Common myeloid progenitor, CD34-positive (primary cell): ENCODE measurements at regions not wholly inside any gene's neighbourhood (a gene's known extent, or its start where the extent isn't known, plus 50 kb on each side); places are given as distances from the start of the nearest gene placed in this dataset.

ENCODE experiments used
- CTCF ChIA-PET: fragments of 350-600 bp; sonication (Branson Sonifier 250); formaldehyde crosslinking; loops from one replicate; lab custom pipeline; 2021; ENCODE audit warnings: antibody characterized with exemption; lab: Charles Lee
- POLR2A ChIA-PET: fragments of 350-600 bp; sonication (Branson Sonifier 250); formaldehyde crosslinking; loops from one replicate; lab custom pipeline; 2021; ENCODE audit warnings: antibody characterized with exemption; lab: Charles Lee
- DNase-seq, 3 donors: peaks; one replicate each; pipeline versions ENCODE4 v3.0.0 to v3.0.0-alpha.2; 2013
- H3K27ac ChIP-seq, 2 experiments: 1 replicate in 1 of 2; 2 replicates in 1 of 2; pipeline ENCODE4 v1.7.0; 2013; ENCODE audit warnings: inconsistent platforms in 2 of 2, low read length in 2 of 2, mild to moderate bottlenecking in 2 of 2, low read depth in 1 of 2, moderate library complexity in 1 of 2; ENCODE audit not compliant: severe bottlenecking in 2 of 2, insufficient read depth in 1 of 2, poor library complexity in 1 of 2
- H3K27me3 ChIP-seq, 5 experiments: replicated peaks in 2 of 5; 1 replicate in 3 of 5; 2 replicates in 2 of 5; pipeline versions ENCODE4 v1.6.1 to v1.7.0; 2013; ENCODE audit warnings: low read length in 4 of 5, mild to moderate bottlenecking in 2 of 5, moderate library complexity in 2 of 5, inconsistent platforms in 1 of 5; ENCODE audit not compliant: insufficient read depth in 5 of 5, control insufficient read depth in 4 of 5
- H3K36me3 ChIP-seq, 4 experiments: 1 replicate in 2 of 4; 2 replicates in 2 of 4; pipeline versions ENCODE4 v1.6.1 to v1.7.0; 2013; ENCODE audit warnings: low read length in 3 of 4, control low read depth in 1 of 4, mild to moderate bottlenecking in 1 of 4; ENCODE audit not compliant: control insufficient read depth in 4 of 4, insufficient read depth in 4 of 4
- H3K4me1 ChIP-seq, 4 experiments: 1 replicate in 3 of 4; 2 replicates in 1 of 4; pipeline versions ENCODE4 v1.6.1 to v1.7.1; 2013; ENCODE audit warnings: low read length in 3 of 4, mild to moderate bottlenecking in 3 of 4, control low read depth in 1 of 4, inconsistent platforms in 1 of 4, moderate library complexity in 1 of 4; ENCODE audit not compliant: control insufficient read depth in 4 of 4, insufficient read depth in 4 of 4; ENCODE audit errors: control extremely low read depth in 1 of 4
- H3K4me3 ChIP-seq, 7 experiments: 1 replicate in 4 of 7; 2 replicates in 3 of 7; pipeline versions ENCODE4 v1.5.1 to v1.7.0; 2013; ENCODE audit warnings: mild to moderate bottlenecking in 7 of 7, low read length in 6 of 7, moderate library complexity in 6 of 7, inconsistent platforms in 2 of 7, low read depth in 2 of 7, control low read depth in 1 of 7; ENCODE audit not compliant: insufficient read depth in 4 of 7, control insufficient read depth in 1 of 7; ENCODE audit errors: extremely low read depth in 1 of 7
- H3K9me3 ChIP-seq, 5 experiments: 1 replicate in 4 of 5; 2 replicates in 1 of 5; pipeline versions ENCODE4 v1.6.1 to v1.7.1; 2013; ENCODE audit warnings: low read length in 4 of 5, mild to moderate bottlenecking in 2 of 5, inconsistent platforms in 1 of 5, low read depth in 1 of 5, moderate library complexity in 1 of 5; ENCODE audit not compliant: control insufficient read depth in 4 of 5, insufficient read depth in 2 of 5; ENCODE audit errors: control extremely low read depth in 1 of 5
- WGBS: methylation state at CpG from one replicate; pipeline ENCODE4 v1.1.5; 2013; ENCODE audit not compliant: insufficient coverage; 5-methylcytosine and 5-hydroxymethylcytosine counted together

DNA sequence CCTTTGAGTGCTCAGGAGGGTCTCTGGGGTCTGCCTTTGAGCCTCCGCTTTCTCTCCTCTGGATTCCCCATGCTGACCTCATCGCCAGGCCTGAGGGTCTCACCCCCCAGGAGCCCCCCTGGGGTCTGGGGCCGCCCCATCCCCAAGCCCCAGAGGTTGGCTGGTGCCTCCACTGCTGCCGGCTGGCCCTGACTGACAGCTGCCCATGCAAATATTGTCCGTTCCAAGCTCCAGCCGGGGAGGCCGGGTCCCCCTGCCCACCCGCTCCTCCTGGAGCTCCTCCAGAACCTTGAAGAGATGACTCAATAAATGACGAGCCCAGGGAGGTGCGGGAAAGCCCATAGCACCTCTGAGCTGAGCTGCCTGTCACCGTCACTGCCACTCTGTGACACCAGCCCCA, 173.8 kb downstream of the RBFOX3 start:
- H3K27me3 ChIP-seq, result peaks cover 0 to 46% (median 3%) of the 10 kb centered on the region in 5 experiments
- POLR2A ChIA-PET, result no interaction called here
- no peak overlapping the region for H3K27ac ChIP-seq
- no peak overlapping the region for H3K4me3 ChIP-seq
- DNase-seq, result no peak
- CTCF ChIA-PET, result no interaction called here
- WGBS, result 90% methylated on average over 11 of the region's 11 CpGs
- no peaks in the 10 kb centered on the region for H3K36me3 ChIP-seq
- no peaks in the 10 kb centered on the region for H3K4me1 ChIP-seq
- no peaks in the 10 kb centered on the region for H3K9me3 ChIP-seq

DNA sequence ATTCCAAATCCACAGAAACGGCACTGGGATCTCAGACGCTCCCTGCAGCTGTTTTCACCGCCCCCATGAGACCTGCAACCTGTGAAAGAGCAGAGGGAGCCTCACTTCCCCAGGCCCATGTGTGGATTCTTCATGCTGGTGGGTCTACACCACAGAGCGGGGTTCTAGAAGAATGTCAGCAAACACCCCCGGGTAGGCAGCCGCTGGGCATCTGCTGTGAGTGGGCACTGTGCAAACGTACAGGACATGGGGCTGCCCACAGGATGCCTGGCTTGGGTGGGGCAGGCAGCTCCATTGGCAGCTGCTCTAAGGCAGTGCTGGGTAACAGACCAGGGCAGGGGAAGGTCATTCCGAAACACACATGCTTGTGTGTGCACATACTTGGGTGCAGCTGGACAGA, 174.9 kb downstream of the RBFOX3 start:
- CTCF ChIA-PET, result no interaction called here
- H3K27me3 ChIP-seq, result peaks cover 0 to 49% (median 3%) of the 10 kb centered on the region in 5 experiments
- H3K4me3 ChIP-seq, result no peak overlapping the region
- POLR2A ChIA-PET, result no interaction called here
- no peaks in the 10 kb centered on the region for H3K9me3 ChIP-seq
- no peak overlapping the region for H3K27ac ChIP-seq
- no peaks in the 10 kb centered on the region for H3K4me1 ChIP-seq
- no peaks in the 10 kb centered on the region for H3K36me3 ChIP-seq
- WGBS, result 87% methylated on average over 7 of the region's 8 CpGs
- no peak for DNase-seq

DNA sequence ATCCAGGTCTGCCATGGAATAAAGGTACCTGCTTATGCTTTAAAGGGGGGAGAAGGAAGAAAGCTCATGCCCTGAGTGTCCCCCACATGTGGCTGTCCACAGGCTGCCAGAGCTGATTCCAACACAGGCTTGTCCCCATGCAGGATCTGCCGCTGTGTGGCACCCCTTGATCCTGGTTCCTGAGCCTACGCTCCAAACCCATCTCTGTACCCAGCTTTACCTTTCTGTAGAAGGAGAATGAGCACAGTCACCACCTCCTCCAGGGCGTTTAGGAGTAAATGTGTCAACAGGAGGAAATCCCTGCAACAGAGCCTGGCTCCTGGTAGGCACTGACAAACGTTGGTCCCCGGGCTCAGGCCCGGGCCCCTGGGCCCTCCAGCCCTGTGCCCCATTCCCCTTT, 175.6 kb downstream of the RBFOX3 start:
- Histone ChIP-seq H3K36me3 (no peaks in the 10 kb centered on the region), H3K27ac (no peak overlapping the region), H3K9me3 (no peaks in the 10 kb centered on the region), H3K4me1 (no peaks in the 10 kb centered on the region), H3K27me3 (peaks cover 0 to 52% (median 3%) of the 10 kb centered on the region in 5 experiments), H3K4me3 (no peak overlapping the region)
- no peak for DNase-seq
- ChIA-PET POLR2A (no interaction called here), CTCF (no interaction called here)
- 75% methylated on average over 4 of the region's 6 CpGs for WGBS

DNA sequence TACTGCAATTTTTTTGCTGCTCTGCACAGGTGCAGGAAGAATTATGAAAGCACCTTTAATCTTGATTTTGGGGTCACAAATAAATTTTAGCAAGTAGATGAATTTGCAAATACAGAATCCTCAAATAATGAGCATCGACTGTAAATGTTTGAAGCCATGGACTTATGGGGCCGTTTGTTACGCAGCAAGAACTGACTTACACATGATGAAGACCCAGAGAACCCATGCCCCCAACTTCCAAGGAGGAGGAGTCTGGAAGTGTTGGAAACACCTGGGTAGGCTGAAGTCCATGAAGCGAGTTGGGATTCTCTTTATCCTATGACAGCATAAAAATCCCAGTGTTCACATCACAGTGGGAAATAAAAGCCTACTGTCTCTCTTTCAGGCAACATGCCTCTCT, 176.6 kb downstream of the RBFOX3 start:
- Histone ChIP-seq H3K27me3 (peaks cover 0 to 49% (median 0%) of the 10 kb centered on the region in 5 experiments), H3K4me1 (no peaks in the 10 kb centered on the region), H3K4me3 (no peak overlapping the region), H3K36me3 (no peaks in the 10 kb centered on the region), H3K27ac (no peak overlapping the region), H3K9me3 (no peaks in the 10 kb centered on the region)
- 86% methylated on average over 4 of the region's 4 CpGs for WGBS
- ChIA-PET CTCF (no interaction called here), POLR2A (no interaction called here)
- no peak for DNase-seq

DNA sequence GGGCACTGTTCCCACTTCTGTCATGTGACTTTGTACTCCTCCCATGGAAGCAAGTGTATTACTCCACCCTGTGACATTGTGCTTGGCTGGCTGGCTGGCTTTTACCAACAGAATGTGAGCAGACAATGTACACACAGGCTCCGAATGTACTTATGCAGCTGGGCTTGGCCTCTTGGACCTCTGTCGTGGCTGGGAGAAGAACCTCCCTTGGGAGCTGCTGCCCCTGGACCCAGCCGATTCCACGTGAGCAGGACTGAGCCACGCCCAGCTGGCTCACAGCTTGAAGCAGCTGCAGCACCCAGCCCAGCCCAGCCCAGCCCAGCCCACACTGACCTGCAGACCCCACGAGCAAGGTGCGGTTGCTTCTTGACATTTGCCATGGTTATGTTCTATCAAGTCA, 177.5 kb downstream of the RBFOX3 start:
- no peaks in the 10 kb centered on the region for H3K9me3 ChIP-seq
- no peaks in the 10 kb centered on the region for H3K36me3 ChIP-seq
- POLR2A ChIA-PET, result no interaction called here
- no peak for DNase-seq
- H3K4me3 ChIP-seq, result no peak overlapping the region
- no peak overlapping the region for H3K27ac ChIP-seq
- WGBS, result 90% methylated on average over 7 of the region's 7 CpGs
- H3K4me1 ChIP-seq, result no peaks in the 10 kb centered on the region
- CTCF ChIA-PET, result no interaction called here
- peaks cover 0 to 48% (median 3%) of the 10 kb centered on the region in 5 experiments for H3K27me3 ChIP-seq

DNA sequence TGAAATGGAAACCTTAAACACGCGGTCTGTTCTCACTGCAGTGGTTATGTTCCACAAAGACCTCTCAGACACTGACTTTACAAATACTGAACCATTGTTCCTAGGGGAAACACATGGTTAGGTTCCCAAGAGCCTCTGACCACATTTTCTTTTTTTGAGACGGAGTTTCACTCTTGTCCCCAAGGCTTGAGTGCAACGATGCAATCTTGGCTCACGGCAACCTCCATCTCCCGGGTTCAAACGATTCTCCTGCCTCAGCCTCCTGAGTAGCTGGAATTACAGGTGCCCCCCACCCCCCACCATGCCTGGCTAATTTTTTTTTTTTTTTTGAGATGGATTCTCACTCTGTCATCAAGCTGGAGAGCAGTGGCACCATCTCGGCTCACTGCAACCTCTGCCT, 179.7 kb downstream of the RBFOX3 start:
- H3K36me3 ChIP-seq, result no peaks in the 10 kb centered on the region
- ChIA-PET CTCF (no interaction called here), POLR2A (interaction anchor here (0.7 kb wide), 1 partner anchor 182 kb away, joined by 4 read pairs; no protein-coding TSS in a partner anchor)
- H3K4me3 ChIP-seq, result no peak overlapping the region
- no peak overlapping the region for H3K27ac ChIP-seq
- H3K27me3 ChIP-seq, result peaks cover 0 to 48% (median 3%) of the 10 kb centered on the region in 5 experiments
- H3K9me3 ChIP-seq, result no peaks in the 10 kb centered on the region
- DNase-seq, result no peak
- WGBS, result 83% methylated on average over 6 of the region's 8 CpGs
- H3K4me1 ChIP-seq, result no peaks in the 10 kb centered on the region

DNA sequence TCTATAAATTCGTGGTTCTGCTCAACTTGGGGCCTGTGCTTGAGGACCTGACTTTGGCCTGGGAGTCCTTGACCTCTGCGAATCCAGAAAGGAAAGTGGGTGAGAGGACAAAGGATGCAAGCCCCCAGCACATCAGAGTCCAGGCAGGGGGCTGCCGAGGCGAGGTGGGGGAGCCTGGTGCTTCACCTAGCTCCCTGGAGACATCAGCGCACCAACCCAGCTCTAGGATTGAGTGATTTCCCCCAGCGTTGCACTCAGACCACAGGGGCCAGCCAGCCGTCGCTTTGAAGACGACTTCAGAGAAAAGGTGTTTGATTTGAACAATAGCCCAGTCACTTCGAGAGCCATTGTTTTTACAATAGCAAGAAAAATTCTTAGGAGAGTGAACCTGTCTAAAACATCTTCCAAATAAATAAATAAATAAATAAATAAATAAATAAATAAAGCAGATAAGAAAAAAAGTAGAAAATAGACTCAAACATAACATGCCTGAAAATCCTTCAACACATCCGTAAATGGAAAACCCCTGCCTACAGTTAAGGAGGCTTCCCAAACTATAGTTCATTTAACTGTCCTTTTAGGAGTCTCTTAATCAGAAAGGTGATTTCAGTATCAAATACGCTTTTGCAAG, 180.9 kb downstream of the RBFOX3 start:
- Histone ChIP-seq H3K27me3 (peaks cover 0 to 51% (median 3%) of the 10 kb centered on the region in 5 experiments), H3K4me3 (no peak overlapping the region)
- POLR2A ChIA-PET, result no interaction called here

More for the DNA sequence above, 180.9 kb downstream of the RBFOX3 start:
- no peaks in the 10 kb centered on the region for H3K4me1 ChIP-seq
- CTCF ChIA-PET, result no interaction called here
- no peak overlapping the region for H3K27ac ChIP-seq
- WGBS, result 60% methylated on average over 6 of the region's 12 CpGs
- H3K9me3 ChIP-seq, result no peaks in the 10 kb centered on the region
- H3K36me3 ChIP-seq, result no peaks in the 10 kb centered on the region
- DNase-seq, result no peak
